Liver (tissue), 8 donors: ENCODE measurements at regions not wholly inside any gene's neighbourhood (a gene's known extent, or its start where the extent isn't known, plus 50 kb on each side); places are given as distances from the start of the nearest gene placed in this dataset.

Experiments
- DNase-seq: peaks from one replicate; pipeline ENCODE4 v3.0.0-alpha.2; 2017; ENCODE audit warnings: low spot score
- H3K27ac ChIP-seq, 2 donors: one replicate each; pipeline ENCODE4 v1.7.0; 2013; ENCODE audit warnings: inconsistent platforms in 2 of 2, low read length in 2 of 2, control low read depth in 1 of 2, low read depth in 1 of 2, mild to moderate bottlenecking in 1 of 2
- H3K27me3 ChIP-seq, 4 donors: one replicate each; pipeline versions ENCODE4 v1.6.1 to v1.7.0; 2013; ENCODE audit warnings: low read length in 3 of 4, inconsistent platforms in 1 of 4, mild to moderate bottlenecking in 1 of 4, moderate library complexity in 1 of 4; ENCODE audit not compliant: control insufficient read depth in 4 of 4, insufficient read depth in 4 of 4
- H3K36me3 ChIP-seq, 4 donors: one replicate each; pipeline versions ENCODE4 v1.6.1 to v1.7.0; 2013; ENCODE audit warnings: low read length in 3 of 4, mild to moderate bottlenecking in 3 of 4, low read depth in 1 of 4, moderate library complexity in 1 of 4; ENCODE audit not compliant: control insufficient read depth in 4 of 4, insufficient read depth in 3 of 4
- H3K4me1 ChIP-seq, 4 donors: one replicate each; pipeline versions ENCODE4 v1.6.1 to v1.7.0; 2013; ENCODE audit warnings: low read length in 3 of 4, mild to moderate bottlenecking in 3 of 4, moderate library complexity in 1 of 4; ENCODE audit not compliant: control insufficient read depth in 4 of 4, insufficient read depth in 4 of 4
- H3K4me3 ChIP-seq, 3 donors: one replicate each; pipeline versions ENCODE4 v1.6.1 to v1.7.0; 2013; ENCODE audit warnings: low read length in 3 of 3, control low read depth in 1 of 3, low read depth in 1 of 3, mild to moderate bottlenecking in 1 of 3
- H3K9ac ChIP-seq, 2 donors: one replicate each; pipeline ENCODE4 v1.7.0; 2013; ENCODE audit warnings: low read length in 2 of 2, mild to moderate bottlenecking in 2 of 2, moderate library complexity in 2 of 2, control low read depth in 1 of 2, low read depth in 1 of 2
- H3K9me3 ChIP-seq, 4 donors: one replicate each; pipeline versions ENCODE4 v1.6.1 to v1.7.0; 2013; ENCODE audit warnings: low read length in 3 of 4; ENCODE audit not compliant: control insufficient read depth in 4 of 4
- EGR1 ChIP-seq, 2 donors: IDR thresholded peaks; 2 replicates each; pipeline ENCODE4 v1.6.1; 2016 to 2018; ENCODE audit warnings: antibody characterized with exemption in 2 of 2, low read depth in 2 of 2
- FOXA1 ChIP-seq: IDR thresholded peaks from 2 replicates; pipeline ENCODE4 v1.6.1; 2016; ENCODE audit warnings: antibody characterized with exemption
- HNF4A ChIP-seq, 2 donors: conservative IDR thresholded peaks; 2 replicates each; pipeline ENCODE4 v1.6.1; 2016; ENCODE audit warnings: antibody characterized with exemption in 2 of 2, mild to moderate bottlenecking in 2 of 2
- HNF4G ChIP-seq: IDR thresholded peaks from 2 replicates; pipeline ENCODE4 v1.6.1; 2016; ENCODE audit warnings: antibody characterized with exemption
- JUND ChIP-seq, 2 donors: IDR thresholded peaks; 2 replicates each; pipeline ENCODE4 v1.6.1; 2016; ENCODE audit warnings: antibody characterized with exemption in 2 of 2
- NR2F2 ChIP-seq: IDR thresholded peaks from 2 replicates; pipeline ENCODE4 v1.6.1; 2016; ENCODE audit warnings: antibody characterized with exemption
- RAD21 ChIP-seq, 2 donors: IDR thresholded peaks; 2 replicates each; pipeline ENCODE4 v1.6.1; 2016; ENCODE audit warnings: antibody characterized with exemption in 2 of 2, mild to moderate bottlenecking in 2 of 2
- RXRA ChIP-seq, 2 donors: IDR thresholded peaks; 2 replicates each; pipeline ENCODE4 v1.6.1; 2017 to 2018; ENCODE audit warnings: antibody characterized with exemption in 2 of 2, mild to moderate bottlenecking in 1 of 2
- TAF1 ChIP-seq: conservative IDR thresholded peaks from 2 replicates; pipeline ENCODE4 v1.6.1; 2016; ENCODE audit warnings: antibody characterized with exemption, mild to moderate bottlenecking
- YY1 ChIP-seq: IDR thresholded peaks from 2 replicates; pipeline ENCODE4 v1.6.1; 2016; ENCODE audit warnings: antibody characterized with exemption, mild to moderate bottlenecking
- WGBS: extraction: QIAGEN DNeasy Blood & Tissue Kit; methylation state at CpG from one replicate; pipeline ENCODE4 v1.1.7; 2013; 5-methylcytosine and 5-hydroxymethylcytosine counted together
- TF ChIP-seq, protein P1 (sequence below): IDR thresholded peaks from 2 replicates; pipeline ENCODE4 v1.6.1; 2016; ENCODE audit warnings: antibody characterized with exemption
- TF ChIP-seq, protein P2 (sequence below): IDR thresholded peaks from 2 replicates; pipeline ENCODE4 v1.6.1; 2016; ENCODE audit warnings: antibody characterized with exemption, mild to moderate bottlenecking
- TF ChIP-seq, protein P3 (sequence below): IDR thresholded peaks from 2 replicates; pipeline ENCODE4 v1.6.1; 2016; ENCODE audit warnings: antibody characterized with exemption
- TF ChIP-seq, protein P4 (sequence below): fragments of 150-350 bp; IDR thresholded peaks from 2 replicates; pipeline ENCODE4 v1.5.1; 2017; ENCODE audit warnings: improper control_type of control experiment, low read depth, low read length; ENCODE audit not compliant: missing input control
- donor health status: healthy.
- donor health status: healthy.
- donor health status: healthy.
- donor health status: healthy.
- donor health status: healthy.

DNA sequence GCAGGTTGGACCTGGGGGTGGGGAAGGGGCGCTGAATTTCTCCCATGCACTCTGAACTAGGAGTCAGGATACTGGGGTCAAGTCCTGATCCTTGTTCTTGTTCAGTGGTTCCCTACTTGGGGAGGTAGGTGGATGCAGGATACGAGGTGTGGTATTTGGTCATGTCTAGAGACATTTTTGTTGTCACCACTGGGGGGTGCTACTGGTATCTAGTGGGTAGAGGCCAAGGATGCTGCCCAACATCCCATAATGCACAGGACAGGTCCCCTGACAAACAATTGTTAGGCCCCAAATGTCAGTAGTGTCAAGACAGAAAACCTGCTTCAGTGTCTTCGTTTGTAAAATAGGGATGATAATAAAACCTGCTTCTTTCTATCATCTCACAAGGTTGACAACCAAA is 259.0 kb upstream of the FOXD3 start:
- Histone ChIP-seq H3K4me1 (no peaks in the 10 kb centered on the region), H3K9me3 (no peaks in the 10 kb centered on the region), H3K36me3 (no peaks in the 10 kb centered on the region), H3K27me3 (peaks cover 0 to 2% (median 0%) of the 10 kb centered on the region in 4 donors), H3K4me3 (no peak overlapping the region), H3K27ac (no peak overlapping the region), H3K9ac (no peak overlapping the region)
- no peak for DNase-seq
- 61% methylated on average over 3 of the region's 3 CpGs for WGBS
- no peak for TF ChIP-seq RAD21 (IDR thresholded peaks at IDR 0.05)
- TF ChIP-seq EGR1 (IDR thresholded peaks at IDR 0.05; ENCODE audit: low read depth in 2 of 2): no peak
- TF ChIP-seq JUND (IDR thresholded peaks at IDR 0.05): no peak
- no peak for TF ChIP-seq NR2F2
- TF ChIP-seq RXRA (IDR thresholded peaks at IDR 0.05): no peak
- TF ChIP-seq, protein P1, sequence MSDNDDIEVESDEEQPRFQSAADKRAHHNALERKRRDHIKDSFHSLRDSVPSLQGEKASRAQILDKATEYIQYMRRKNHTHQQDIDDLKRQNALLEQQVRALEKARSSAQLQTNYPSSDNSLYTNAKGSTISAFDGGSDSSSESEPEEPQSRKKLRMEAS: no peak
- no peak for TF ChIP-seq HNF4A (conservative IDR thresholded peaks at IDR 0.05)

DNA sequence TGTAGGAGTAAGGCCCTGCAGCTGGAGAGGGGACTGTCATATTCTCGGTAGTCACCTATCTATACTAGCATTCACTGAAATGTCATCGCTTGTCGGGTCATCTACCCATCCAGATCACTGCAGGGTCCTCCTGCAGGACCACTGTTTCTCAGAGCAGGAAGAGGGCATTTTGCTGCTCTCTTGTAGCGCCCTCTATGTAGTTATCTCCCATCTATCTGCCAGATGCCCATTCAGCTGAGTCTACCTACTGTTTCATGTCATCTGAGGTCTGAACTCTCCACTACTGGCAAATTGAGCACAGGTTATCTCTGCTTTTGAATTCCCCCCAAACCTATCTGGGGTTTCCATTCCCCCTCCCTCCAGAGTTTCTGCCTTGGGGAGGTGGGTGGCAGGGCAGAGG is 258.2 kb upstream of the FOXD3 start:
- no peak for TF ChIP-seq HNF4G
- TF ChIP-seq TAF1: no peak
- TF ChIP-seq, protein P2, sequence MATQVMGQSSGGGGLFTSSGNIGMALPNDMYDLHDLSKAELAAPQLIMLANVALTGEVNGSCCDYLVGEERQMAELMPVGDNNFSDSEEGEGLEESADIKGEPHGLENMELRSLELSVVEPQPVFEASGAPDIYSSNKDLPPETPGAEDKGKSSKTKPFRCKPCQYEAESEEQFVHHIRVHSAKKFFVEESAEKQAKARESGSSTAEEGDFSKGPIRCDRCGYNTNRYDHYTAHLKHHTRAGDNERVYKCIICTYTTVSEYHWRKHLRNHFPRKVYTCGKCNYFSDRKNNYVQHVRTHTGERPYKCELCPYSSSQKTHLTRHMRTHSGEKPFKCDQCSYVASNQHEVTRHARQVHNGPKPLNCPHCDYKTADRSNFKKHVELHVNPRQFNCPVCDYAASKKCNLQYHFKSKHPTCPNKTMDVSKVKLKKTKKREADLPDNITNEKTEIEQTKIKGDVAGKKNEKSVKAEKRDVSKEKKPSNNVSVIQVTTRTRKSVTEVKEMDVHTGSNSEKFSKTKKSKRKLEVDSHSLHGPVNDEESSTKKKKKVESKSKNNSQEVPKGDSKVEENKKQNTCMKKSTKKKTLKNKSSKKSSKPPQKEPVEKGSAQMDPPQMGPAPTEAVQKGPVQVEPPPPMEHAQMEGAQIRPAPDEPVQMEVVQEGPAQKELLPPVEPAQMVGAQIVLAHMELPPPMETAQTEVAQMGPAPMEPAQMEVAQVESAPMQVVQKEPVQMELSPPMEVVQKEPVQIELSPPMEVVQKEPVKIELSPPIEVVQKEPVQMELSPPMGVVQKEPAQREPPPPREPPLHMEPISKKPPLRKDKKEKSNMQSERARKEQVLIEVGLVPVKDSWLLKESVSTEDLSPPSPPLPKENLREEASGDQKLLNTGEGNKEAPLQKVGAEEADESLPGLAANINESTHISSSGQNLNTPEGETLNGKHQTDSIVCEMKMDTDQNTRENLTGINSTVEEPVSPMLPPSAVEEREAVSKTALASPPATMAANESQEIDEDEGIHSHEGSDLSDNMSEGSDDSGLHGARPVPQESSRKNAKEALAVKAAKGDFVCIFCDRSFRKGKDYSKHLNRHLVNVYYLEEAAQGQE: no peak
- TF ChIP-seq JUND (IDR thresholded peaks at IDR 0.05): no peak
- TF ChIP-seq FOXA1: no peak
- TF ChIP-seq, protein P3, sequence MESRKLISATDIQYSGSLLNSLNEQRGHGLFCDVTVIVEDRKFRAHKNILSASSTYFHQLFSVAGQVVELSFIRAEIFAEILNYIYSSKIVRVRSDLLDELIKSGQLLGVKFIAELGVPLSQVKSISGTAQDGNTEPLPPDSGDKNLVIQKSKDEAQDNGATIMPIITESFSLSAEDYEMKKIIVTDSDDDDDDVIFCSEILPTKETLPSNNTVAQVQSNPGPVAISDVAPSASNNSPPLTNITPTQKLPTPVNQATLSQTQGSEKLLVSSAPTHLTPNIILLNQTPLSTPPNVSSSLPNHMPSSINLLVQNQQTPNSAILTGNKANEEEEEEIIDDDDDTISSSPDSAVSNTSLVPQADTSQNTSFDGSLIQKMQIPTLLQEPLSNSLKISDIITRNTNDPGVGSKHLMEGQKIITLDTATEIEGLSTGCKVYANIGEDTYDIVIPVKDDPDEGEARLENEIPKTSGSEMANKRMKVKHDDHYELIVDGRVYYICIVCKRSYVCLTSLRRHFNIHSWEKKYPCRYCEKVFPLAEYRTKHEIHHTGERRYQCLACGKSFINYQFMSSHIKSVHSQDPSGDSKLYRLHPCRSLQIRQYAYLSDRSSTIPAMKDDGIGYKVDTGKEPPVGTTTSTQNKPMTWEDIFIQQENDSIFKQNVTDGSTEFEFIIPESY: no peak
- Histone ChIP-seq H3K9ac (no peak overlapping the region), H3K27ac (no peak overlapping the region), H3K36me3 (no peaks in the 10 kb centered on the region), H3K4me3 (no peak overlapping the region), H3K4me1 (no peaks in the 10 kb centered on the region), H3K27me3 (peaks cover 0 to 2% (median 0%) of the 10 kb centered on the region in 4 donors), H3K9me3 (no peaks in the 10 kb centered on the region)
- 84% methylated on average over 4 of the region's 4 CpGs for WGBS
- DNase-seq: no peak

DNA sequence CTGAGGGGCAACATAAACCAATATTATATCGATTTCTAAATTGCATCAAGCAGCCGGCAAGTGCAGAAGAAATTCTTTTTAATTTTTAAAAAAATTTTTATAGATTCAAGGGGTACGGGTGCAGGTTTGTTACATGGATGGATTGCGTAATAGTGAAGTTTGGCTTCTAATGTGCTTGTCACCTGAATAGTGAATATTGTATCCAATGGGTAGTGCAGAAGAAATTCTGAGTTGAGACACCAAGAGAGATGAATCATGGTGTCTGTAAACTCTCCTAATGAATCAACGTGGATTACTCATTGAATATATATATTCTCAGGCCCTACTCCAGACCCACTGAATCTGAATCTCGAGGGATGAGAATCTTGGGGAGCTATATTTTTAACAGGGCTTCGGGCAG is 253.7 kb upstream of the FOXD3 start:
- WGBS: 79% methylated on average over 7 of the region's 7 CpGs
- Histone ChIP-seq H3K9ac (no peak overlapping the region), H3K9me3 (no peaks in the 10 kb centered on the region), H3K27ac (no peak overlapping the region), H3K36me3 (no peaks in the 10 kb centered on the region), H3K4me1 (no peaks in the 10 kb centered on the region), H3K27me3 (peaks cover 0 to 11% (median 2%) of the 10 kb centered on the region in 4 donors), H3K4me3 (no peak overlapping the region)
- DNase-seq: no peak
- TF ChIP-seq, protein P4, sequence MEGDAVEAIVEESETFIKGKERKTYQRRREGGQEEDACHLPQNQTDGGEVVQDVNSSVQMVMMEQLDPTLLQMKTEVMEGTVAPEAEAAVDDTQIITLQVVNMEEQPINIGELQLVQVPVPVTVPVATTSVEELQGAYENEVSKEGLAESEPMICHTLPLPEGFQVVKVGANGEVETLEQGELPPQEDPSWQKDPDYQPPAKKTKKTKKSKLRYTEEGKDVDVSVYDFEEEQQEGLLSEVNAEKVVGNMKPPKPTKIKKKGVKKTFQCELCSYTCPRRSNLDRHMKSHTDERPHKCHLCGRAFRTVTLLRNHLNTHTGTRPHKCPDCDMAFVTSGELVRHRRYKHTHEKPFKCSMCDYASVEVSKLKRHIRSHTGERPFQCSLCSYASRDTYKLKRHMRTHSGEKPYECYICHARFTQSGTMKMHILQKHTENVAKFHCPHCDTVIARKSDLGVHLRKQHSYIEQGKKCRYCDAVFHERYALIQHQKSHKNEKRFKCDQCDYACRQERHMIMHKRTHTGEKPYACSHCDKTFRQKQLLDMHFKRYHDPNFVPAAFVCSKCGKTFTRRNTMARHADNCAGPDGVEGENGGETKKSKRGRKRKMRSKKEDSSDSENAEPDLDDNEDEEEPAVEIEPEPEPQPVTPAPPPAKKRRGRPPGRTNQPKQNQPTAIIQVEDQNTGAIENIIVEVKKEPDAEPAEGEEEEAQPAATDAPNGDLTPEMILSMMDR: no peak
- TF ChIP-seq TAF1: no peak
- no peak for TF ChIP-seq YY1
- TF ChIP-seq, protein P1: no peak
- TF ChIP-seq, protein P2: no peak
- TF ChIP-seq FOXA1: no peak
- TF ChIP-seq EGR1 (IDR thresholded peaks at IDR 0.05; ENCODE audit: low read depth in 2 of 2): no peak
